Renal cortical epithelial cell (primary cell): ENCODE measurements at regions not wholly inside any gene's neighbourhood (a gene's known extent, or its start where the extent isn't known, plus 50 kb on each side); places are given as distances from the start of the nearest gene placed in this dataset.
"Not testable (repeated sequence)": the region's sequence is repeated elsewhere in the genome, so short reads cannot be mapped to it uniquely, and the experiment has no call there.

Experiments used
- DNase-seq: peaks from one replicate; pipeline ENCODE4 v3.0.0-alpha.2; 2011; ENCODE audit warnings: low read depth

DNA sequence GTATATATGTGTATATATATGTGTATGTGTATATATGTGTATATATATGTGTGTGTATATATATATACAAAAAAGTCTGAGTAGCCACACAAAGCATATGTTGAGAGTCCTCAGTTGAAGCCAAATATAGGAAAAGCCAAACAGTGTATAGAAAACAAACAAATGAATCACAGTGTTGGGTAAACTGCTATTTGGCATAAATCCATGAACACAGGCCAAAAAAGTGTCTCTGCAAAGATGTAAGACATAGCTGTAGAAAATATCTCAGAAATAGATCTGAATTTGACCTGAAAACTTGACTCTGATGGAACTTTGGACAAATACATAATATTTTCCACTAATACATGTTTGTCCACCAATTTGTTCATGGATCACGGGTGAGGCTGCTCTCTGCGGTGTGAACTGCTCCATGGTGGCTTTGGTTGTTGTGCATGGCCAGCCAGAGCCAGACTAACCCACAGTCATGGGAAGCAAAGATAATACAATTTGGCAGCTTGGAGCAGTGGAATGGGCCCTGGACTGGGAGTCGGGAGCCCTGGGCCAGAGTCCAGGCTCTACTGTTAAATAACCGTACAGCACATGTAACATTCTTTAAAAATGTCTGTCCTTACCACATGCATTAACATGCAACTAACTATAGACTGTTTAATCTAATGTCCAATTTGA lies 76.9 kb upstream of the EED start:
- no peak for DNase-seq

DNA sequence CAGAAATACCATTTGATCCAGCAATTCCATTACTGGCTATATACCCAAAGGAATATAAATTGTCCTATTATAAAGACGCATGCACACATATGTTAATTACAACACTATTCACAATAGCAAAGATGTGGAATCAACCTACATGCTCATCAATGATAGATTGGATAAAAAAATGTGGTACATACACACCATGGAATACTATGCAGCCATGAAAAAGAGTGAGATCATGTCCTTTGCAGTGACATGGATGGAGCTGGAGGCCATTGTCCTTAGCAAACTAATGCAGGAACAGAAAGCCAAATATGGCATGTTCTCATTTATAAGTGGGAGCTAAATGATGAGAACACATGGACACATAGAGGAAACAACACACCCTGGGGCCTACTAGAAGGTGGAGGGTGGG lies 78.3 kb upstream of the EED start:
- not testable (repeated sequence) for DNase-seq

DNA sequence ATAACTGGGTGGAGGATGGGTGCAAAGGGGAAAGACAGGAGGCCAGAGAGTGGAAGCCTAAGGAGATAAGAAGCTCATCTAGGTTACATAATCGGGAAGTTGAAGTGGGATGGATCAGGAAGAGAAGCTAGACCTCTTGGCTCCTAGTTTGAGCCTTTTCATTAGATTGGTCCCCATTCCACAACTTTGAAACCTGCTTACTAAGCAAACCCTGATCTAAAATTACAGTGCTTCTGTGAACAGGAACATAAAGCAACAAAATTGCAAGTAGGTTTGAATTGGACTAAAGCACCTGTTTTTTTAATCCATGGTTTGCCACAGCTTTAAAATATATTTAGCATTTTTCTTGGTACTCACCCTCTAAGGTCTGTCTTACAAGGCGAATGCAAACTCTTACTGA lies 80.4 kb upstream of the EED start:
- DNase-seq = no peak

DNA sequence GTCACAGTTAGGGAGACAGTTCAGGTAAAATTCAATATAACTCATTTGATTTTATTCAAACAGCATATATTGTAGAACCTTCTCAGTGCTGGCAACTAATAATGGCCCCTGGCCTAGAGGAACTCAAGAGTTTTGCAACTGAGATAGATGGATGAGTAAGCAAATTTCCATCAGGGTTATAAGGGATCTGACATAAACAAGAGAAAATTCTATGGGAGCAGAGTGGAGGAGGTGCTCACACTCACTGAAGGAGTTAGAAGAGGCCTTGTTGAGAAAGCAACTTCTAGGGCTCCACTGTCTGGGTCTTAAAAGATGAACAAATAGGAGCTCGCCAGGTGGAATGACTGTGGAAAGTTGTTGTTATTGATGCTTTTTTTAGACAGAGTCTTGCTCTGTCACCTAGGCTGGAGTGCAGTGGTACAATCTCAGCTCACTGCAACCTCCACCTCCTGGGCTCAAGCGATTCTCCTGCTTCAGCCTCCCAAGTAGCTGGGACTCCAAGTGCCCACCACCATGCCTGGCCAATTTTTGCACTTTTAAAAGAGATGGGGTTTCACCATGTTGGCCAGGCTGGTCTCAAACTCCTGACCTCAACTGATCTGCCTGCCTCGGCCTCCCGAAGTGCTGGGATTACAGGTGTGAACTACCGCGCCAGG lies 81.2 kb upstream of the EED start:
- peak; percentile 75 for DNase-seq

DNA sequence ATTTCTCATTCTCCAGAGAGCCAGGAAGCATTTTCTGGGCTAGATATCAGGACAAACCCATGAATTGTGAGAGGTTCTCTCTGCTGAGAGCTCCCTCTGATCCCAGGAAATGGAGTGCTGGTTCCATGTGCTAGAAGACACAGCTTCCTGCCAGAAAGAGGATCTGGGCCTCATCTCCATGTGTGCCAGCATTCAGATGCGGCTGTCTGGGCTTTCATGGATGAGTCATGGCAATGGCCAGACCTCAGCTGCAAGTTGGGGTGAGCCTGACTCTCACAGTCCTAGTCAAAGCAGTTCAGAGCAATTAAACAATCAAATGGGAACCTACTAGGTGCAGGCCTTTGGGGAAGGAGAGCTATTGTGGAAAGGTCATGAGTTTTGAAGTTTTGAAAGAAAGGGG lies 82.3 kb upstream of the EED start:
- DNase-seq = peak; percentile 74

DNA sequence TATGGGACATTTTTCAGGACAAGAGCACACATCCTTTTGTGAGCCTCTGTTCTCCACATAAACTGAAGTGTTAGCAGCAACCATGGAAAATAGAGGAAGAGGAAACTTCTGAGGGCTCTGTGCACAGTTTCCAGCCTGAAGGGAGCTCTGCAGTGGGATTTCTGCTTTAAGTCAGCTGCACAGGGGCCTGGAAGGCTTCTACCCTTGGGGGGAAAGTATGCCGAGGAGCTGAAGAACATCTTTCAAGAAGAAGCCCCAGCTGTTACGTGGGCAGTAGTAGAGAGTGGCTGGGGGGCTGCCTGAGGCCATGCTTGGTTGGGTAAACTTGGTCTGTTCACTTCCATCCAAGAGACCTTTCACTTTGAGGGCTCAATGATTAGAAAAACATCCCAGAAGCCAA lies 82.7 kb upstream of the EED start:
- no peak for DNase-seq

DNA sequence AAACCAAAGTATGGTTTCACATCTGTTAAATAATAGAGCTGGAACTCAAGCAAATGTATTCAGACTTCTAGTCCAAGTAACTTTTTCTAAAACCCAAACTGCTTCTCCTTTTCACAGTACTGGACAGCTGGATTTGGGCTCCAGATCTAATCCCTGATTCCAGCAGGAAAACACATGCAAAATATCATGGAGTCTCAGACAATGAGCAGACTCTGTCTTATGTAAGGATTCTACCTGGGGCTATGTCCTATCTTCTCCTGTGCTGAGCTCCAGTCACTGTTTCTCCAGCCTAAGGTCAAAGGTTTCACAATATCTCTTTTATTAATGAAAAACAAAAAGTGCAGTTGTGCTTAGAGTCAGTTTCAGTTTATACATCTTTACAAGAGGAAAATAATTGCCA lies 83.2 kb upstream of the EED start:
- no peak for DNase-seq

DNA sequence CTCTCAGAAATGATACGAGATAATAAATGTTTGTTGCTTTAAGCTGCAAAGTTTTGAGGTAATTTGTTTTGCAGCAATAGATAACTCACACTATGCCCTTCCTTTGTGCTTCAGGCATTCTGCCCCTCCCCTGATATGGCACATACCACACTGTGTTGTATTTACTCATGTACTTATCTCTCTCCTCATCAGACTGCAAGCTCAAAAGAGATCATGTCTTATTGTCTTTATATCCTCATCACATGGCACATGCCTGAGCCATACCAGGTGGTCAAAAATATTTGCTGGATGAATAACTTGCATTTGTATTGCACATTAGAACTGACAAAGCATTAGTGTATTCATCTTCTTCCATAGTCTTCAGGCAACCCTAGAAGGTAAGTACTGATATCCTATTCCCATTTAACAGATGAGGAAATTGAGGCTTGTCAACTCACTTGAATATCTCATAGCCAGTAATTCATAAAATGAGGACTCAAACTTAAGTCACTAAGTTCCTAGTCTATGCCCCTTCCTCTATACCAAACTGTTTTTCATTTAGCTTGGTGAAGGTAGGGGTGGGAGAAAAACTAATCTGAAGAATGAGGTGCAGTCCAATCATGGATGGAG lies 83.9 kb upstream of the EED start:
- DNase-seq = peak; percentile 47

DNA sequence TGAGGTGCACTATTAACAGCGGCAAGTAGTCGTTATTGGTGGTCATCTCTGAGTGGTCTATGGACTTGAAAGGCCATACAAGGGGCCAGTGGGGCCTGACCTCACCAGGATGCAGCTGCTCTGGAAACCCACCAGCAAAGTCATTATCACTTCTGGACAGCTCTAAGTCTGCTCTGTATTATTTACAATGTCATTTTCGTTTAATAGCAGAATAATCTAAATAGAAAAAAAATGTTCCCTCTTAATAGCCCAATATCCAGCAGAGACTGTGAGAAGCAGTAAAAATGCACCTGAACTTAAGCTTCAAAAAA lies 85.0 kb upstream of the EED start:
- DNase-seq = no peak

DNA sequence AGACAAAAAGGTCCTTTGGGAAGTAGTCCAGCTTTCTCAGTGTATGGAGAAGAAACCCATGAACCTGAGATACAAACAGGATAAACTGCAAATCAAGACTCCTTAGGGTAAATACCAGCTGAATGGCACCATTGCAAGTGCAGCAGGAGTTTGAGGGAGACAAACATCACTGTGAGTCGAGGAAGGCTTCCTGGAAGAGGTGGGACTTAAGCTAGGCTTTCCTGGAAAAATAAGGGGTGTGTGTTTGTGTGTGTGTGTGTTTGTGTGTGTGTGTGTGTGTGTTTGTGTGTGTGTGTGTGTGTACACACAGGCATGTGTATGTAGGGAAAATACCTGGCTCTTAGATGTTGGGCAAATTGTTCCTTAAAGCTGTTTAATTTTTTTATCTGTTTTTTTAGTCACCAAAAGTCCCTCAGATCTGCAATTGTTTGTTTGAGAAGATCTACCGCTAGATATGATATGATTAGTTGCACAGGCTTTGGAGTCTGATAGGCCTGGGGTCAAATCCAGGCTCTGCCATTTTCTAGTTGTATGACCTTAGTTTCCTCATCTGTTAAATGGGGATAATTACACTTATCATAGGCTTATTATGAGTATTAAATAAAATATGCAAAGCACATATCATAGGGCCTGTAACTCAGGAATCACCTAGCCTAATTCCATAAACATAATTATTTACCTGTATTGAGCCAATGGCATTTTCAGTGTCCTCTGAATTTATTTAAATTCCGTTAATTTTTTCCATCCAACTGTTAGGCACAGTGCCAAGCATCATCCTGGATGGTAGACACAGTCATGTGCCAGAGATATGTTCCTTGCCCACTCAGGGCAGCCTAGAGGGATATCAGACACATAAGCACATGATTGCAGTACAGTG lies 85.6 kb upstream of the EED start:
- DNase-seq = no peak

DNA sequence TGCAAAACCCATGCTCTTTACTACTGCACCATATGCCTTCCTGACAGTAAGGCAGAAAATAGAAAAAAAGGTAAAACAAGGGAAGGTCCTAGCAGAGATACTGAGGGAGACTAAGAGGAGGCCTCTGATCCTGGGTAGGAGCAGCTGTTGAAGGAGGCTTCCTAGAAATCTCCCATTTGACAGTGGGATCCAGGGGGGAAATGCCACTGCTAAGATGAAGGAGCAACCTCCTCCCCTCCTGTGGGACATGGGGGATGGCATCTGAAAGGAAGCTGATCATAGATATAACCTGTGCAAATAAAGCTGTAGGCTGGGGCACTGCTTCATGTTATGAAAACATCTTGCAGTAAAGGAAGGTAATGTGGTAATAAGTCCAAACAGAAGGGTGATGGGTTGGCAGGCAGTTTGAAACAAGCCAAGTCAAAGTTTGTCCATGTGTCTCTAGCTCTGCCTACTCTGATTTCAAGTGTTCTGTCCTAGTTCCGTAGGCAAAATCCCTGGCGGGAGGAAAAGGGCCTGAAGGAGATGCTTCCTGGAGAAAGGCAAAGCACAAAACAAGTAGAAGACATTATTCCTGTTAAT lies 86.7 kb upstream of the EED start:
- no peak for DNase-seq

DNA sequence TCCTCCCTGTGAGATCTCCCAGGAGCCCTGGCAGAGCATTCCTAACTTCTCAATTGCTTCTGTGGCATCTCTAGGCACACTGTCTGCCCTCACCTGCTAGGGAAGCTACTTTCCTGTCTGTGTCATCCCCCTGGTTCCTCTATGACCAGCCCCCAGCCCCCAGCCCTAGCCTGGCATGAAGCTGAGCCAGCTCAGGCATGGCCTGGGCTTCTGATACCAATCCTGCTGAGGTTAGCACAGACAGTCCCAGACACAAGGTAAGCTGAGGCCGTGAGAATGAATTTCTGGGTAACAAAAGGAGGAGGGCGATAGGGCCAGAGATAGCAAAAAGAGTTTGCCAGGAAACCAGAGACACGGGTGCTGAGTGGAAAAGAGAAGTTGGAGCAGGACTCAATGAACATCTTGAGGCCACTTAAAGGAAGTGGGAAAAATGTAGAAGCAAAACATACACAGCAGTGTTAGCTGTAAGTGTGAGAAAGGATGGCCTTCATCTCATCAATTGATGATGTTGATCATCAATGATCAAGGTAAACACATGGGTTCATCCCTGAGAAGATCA lies 87.6 kb upstream of the PICALM start:
- no peak for DNase-seq

DNA sequence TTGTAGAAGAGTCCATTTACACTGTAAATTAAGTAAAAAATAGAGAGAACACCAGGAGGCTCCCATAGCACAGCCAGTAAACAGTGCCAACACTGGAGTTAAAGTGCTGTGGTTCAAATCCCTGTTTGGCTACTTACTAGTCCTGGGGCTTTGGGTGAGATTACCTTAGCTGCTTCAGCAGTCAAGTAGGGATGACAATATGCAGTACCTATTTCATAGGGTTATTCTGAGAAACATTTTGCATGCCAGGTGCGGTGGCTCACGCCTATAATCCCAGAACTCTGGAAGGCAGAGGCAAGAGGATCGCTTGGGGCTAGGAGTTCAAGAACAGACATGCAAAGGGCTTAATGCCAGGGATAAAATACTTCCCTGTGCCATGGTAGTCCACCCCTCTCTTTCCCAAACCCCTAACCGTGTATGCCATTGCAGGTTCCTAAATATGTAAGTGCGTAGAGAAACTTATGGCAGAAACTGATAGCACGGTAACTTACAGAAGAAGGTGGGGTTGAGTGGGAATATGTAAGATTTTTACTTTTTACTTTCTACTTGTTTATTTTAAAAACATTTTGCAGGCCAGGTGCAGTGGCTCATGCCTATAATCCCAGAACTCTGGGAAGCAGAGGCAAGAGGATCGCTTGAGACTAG lies 86.4 kb upstream of the PICALM start:
- DNase-seq = no peak

DNA sequence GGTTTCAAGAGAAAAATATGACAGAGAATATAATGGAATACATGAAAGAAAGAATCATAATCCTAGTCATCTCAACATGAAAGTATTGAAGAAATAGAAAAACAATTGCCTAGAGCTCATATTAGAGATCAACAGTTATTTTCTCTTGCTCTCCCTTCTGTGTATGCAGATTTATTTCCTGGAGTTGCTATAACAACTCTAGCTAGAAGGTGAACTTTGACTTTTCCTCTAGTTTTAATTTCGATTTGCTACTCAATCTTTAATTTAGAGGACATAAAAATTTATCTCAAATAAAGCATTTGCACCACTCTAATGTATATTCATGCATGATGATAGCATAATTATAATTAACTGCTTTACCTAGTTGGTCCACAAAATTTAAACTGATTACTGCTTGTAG lies 84.6 kb upstream of the PICALM start:
- DNase-seq = no peak

DNA sequence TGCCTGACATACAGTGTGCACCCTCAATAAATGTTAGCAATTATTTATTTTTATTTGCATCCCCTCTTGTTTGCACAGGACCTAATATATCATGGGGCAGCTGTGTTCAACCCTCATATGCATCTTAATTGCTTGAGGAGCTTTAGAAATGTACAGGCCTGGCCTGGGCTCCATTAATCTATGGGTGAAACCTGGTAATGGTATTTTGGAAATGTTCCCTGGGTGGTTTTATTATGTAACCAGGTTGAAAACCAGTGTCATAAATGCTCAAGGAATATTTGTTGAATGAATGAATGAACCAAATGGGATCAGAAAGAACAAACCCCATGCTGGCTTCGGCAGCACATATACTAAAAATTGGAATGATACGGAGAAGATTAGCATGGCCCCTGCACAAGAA lies 84.0 kb upstream of the PICALM start:
- DNase-seq = no peak

DNA sequence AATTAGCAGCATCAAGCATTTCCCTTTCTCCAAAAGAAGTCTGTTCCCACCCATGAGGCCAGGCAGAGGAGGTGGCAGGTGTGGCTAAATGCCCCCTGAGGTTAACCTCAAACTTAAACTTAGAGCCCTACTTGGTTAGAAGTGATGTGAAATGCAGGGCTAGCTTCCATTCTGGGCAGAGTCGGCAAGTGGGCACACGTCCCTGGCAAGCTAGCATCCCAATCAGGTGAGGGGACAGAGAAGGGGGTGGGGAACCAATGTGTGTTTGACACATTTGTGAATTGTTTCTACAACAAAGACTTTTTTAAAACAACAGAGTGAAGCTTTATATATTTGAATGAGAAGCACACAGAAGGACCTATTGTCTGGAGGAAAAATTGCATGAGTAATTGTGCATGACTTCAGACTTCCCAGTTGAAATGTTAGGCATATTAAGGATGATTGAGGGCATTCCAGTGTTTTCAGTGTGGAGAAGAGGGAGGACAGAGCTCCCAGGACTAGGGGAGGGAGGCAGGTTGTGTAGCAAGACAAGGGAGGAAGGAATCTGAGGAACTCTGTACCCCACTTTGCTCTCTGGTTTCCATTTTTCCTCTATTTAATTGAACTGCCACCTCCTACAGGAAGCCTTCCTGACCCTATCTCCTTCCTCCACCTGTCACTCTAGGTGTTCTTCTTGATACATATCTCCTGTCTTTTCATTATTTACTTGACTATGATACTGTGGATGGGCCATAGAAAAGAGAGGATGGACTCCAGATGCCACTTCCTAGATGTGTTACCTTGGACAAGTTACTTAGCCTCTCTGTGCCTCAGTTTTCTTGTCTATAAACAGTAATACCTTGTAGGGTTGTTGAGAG lies 83.3 kb upstream of the PICALM start:
- DNase-seq = peak; percentile 96

DNA sequence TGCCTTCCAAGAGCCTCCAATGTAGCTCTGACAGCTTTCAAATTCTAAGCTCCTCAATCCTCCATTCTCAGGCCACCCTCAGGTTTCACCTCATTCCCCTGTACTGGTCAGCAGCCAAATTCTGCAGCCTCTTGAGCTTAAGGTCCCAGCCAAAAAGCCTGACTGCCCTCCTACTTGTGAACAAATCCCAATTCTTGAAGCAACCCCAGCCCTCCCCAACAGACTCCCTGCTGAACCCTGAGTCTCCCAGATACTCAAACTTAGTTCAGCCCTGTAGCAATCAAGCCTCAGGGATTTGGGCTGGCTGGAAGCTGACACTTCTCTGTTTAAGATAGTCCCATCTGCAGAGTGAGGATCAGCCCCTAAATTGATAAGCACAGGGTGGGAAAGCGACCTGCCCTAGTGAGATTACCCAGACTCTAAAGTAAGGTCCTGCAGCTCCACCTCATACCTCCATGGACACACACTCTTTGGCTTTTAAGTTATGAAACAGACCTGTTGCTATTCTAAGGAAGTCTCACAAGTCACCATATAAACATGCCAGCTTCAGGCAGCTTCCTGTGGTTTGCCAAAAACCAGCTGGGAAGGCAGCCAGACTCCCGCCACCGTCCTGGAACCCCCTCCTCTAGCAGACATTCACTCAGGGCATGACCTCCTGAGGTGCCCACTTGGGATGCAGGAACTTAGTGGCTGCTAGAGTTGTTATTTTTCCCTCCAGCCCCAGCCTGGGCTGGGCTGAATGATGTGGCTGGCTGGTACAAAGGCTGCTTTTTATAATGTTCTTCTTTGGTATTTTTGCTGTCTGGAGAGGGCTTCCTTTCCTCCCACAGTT lies 82.5 kb upstream of the PICALM start:
- peak; percentile 94 for DNase-seq

DNA sequence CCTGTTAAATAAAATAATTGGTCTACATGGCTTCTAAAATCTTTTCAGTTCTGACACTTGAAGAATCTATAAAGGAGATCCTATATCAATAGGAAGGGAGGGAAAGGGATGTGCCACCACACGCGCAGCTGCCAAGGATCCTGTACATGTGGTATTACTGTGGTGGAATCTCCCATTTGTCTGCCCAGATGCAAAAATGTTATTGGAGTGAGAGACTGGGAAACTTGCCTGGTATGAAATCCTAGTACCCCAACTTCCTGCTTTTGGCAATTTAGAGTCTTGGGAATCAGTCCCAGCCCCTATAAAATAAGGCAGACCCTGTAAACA lies 81.9 kb upstream of the PICALM start:
- no peak for DNase-seq

DNA sequence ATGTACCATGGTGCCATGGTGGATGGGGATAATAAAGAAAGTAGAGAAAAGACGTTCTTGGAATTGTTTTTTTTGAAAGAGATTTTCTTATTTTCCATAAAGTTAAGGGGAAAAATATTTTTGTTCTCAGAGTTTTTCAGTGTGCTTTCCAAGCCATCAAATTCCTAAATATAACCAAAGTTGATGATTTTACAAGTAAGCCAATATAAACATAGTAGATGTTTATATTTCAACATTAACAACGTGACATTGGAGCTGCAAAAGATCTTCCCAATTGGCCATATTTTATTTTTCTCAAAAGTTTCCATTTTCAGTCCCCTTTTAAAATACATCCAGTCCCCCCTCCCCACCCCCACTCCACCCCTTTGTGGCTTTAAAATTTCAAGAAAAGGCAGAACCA lies 80.9 kb upstream of the PICALM start:
- no peak for DNase-seq

DNA sequence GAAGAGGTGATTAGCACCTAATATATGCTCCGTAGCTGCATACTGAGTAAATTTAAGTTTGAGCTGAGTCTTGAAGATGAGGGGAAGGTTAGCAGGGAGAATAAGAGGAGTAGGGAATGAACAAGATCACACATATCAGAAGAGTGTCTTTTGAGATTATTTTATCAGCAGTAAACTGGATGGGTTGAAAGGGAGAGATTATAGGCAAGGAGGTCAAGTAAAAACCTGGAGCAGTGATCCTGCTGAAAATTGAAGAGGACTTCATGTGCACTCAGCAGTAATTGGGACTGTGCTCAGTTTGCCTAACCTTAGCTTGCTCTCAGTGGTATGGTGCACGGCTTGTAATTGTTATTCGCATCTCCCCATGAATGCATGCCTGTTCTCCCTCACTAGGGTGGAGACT lies 79.5 kb upstream of the PICALM start:
- DNase-seq = no peak
